ENCODE measurements at regions not wholly inside any gene's neighbourhood (a gene's known extent, or its start where the extent isn't known, plus 50 kb on each side); places are given as distances from the start of the nearest gene placed in this dataset.

GRCh38 chr10:28954211-28954610 is 276.9 kb downstream of the BAMBI start:
- H3K27ac Mint-ChIP-seq = no peak overlapping the region

GRCh38 chr10:28958468-28958867 is 281.1 kb downstream of the BAMBI start:
- no peaks in the 10 kb centered on the region for H3K36me3 Mint-ChIP-seq
- no peak overlapping the region for H3K27ac Mint-ChIP-seq

More at GRCh38 chr10:28954211-28954610, 276.9 kb downstream of the BAMBI start:
- peaks cover 22% of the 10 kb centered on the region for H3K27me3 Mint-ChIP-seq
- H3K4me1 Mint-ChIP-seq = no peaks in the 10 kb centered on the region
- H3K4me3 Mint-ChIP-seq = no peak overlapping the region
- H3K9me3 Mint-ChIP-seq = peaks cover 6% of the 10 kb centered on the region
- no peaks in the 10 kb centered on the region for H3K36me3 Mint-ChIP-seq

GRCh38 chr10:28959850-28960501 is 282.7 kb downstream of the BAMBI start:
- Mint-ChIP-seq H3K27me3 (peaks cover 3% of the 10 kb centered on the region), H3K27ac (no peak overlapping the region), H3K4me3 (no peak overlapping the region), H3K36me3 (no peaks in the 10 kb centered on the region), H3K4me1 (no peaks in the 10 kb centered on the region), H3K9me3 (peaks cover 6% of the 10 kb centered on the region)

More at GRCh38 chr10:28958468-28958867, 281.1 kb downstream of the BAMBI start:
- H3K9me3 Mint-ChIP-seq = peaks cover 6% of the 10 kb centered on the region
- H3K4me3 Mint-ChIP-seq = no peak overlapping the region
- H3K4me1 Mint-ChIP-seq = no peaks in the 10 kb centered on the region
- peaks cover 6% of the 10 kb centered on the region for H3K27me3 Mint-ChIP-seq

GRCh38 chr10:28962768-28963167 is 285.4 kb downstream of the BAMBI start:
- Mint-ChIP-seq H3K27me3 (peaks cover under 1% of the 10 kb centered on the region), H3K9me3 (peaks cover 2% of the 10 kb centered on the region), H3K36me3 (no peaks in the 10 kb centered on the region), H3K27ac (no peak overlapping the region), H3K4me1 (no peaks in the 10 kb centered on the region), H3K4me3 (no peak overlapping the region)

- H3K4me3 Mint-ChIP-seq = no peak overlapping the region
- no peak overlapping the region for H3K27ac Mint-ChIP-seq
- H3K36me3 Mint-ChIP-seq = no peaks in the 10 kb centered on the region
- H3K27me3 Mint-ChIP-seq = no peaks in the 10 kb centered on the region
- no peaks in the 10 kb centered on the region for H3K9me3 Mint-ChIP-seq
- H3K4me1 Mint-ChIP-seq = no peaks in the 10 kb centered on the region
Observed at GRCh38 chr10:28963539-28964221, 286.4 kb downstream of the BAMBI start.

- Mint-ChIP-seq H3K36me3 (no peaks in the 10 kb centered on the region), H3K27ac (no peak overlapping the region), H3K27me3 (no peaks in the 10 kb centered on the region), H3K4me3 (no peak overlapping the region), H3K9me3 (no peaks in the 10 kb centered on the region), H3K4me1 (no peaks in the 10 kb centered on the region)
Observed at GRCh38 chr10:28965937-28966336, 288.6 kb downstream of the BAMBI start.

GRCh38 chr10:28967031-28967430 is 289.7 kb downstream of the BAMBI start:
- H3K36me3 Mint-ChIP-seq = no peaks in the 10 kb centered on the region
- H3K9me3 Mint-ChIP-seq = no peaks in the 10 kb centered on the region
- no peak overlapping the region for H3K27ac Mint-ChIP-seq
- H3K4me1 Mint-ChIP-seq = no peaks in the 10 kb centered on the region
- H3K4me3 Mint-ChIP-seq = no peak overlapping the region
- no peaks in the 10 kb centered on the region for H3K27me3 Mint-ChIP-seq

GRCh38 chr10:28969413-28969812 is 292.1 kb downstream of the BAMBI start:
- H3K27me3 Mint-ChIP-seq = no peaks in the 10 kb centered on the region
- H3K4me3 Mint-ChIP-seq = no peak overlapping the region
- no peaks in the 10 kb centered on the region for H3K9me3 Mint-ChIP-seq
- no peaks in the 10 kb centered on the region for H3K4me1 Mint-ChIP-seq
- H3K27ac Mint-ChIP-seq = no peak overlapping the region
- H3K36me3 Mint-ChIP-seq = no peaks in the 10 kb centered on the region

- Mint-ChIP-seq H3K36me3 (no peaks in the 10 kb centered on the region), H3K4me1 (no peaks in the 10 kb centered on the region), H3K27ac (no peak overlapping the region), H3K4me3 (no peak overlapping the region), H3K27me3 (no peaks in the 10 kb centered on the region), H3K9me3 (no peaks in the 10 kb centered on the region)
Observed at GRCh38 chr10:28970231-28970630, 292.9 kb downstream of the BAMBI start.

- H3K4me3 Mint-ChIP-seq = no peak overlapping the region
- no peaks in the 10 kb centered on the region for H3K27me3 Mint-ChIP-seq
- no peak overlapping the region for H3K27ac Mint-ChIP-seq
- H3K4me1 Mint-ChIP-seq = no peaks in the 10 kb centered on the region
- no peaks in the 10 kb centered on the region for H3K36me3 Mint-ChIP-seq
- no peaks in the 10 kb centered on the region for H3K9me3 Mint-ChIP-seq
Observed at GRCh38 chr10:28971255-28971654, 293.9 kb downstream of the BAMBI start.

- no peaks in the 10 kb centered on the region for H3K4me1 Mint-ChIP-seq
- no peaks in the 10 kb centered on the region for H3K9me3 Mint-ChIP-seq
- no peak overlapping the region for H3K27ac Mint-ChIP-seq
- no peaks in the 10 kb centered on the region for H3K36me3 Mint-ChIP-seq
- no peak overlapping the region for H3K4me3 Mint-ChIP-seq
- no peaks in the 10 kb centered on the region for H3K27me3 Mint-ChIP-seq
Observed at GRCh38 chr10:28971764-28972163, 294.4 kb downstream of the BAMBI start.

GRCh38 chr10:28973309-28973972 is 296.1 kb downstream of the BAMBI start:
- Mint-ChIP-seq H3K27me3 (peaks cover 5% of the 10 kb centered on the region), H3K4me1 (no peaks in the 10 kb centered on the region), H3K9me3 (no peaks in the 10 kb centered on the region), H3K27ac (no peak overlapping the region), H3K4me3 (no peak overlapping the region), H3K36me3 (no peaks in the 10 kb centered on the region)

GRCh38 chr10:28975891-28976531 is 298.7 kb downstream of the BAMBI start:
- no peaks in the 10 kb centered on the region for H3K9me3 Mint-ChIP-seq
- H3K4me3 Mint-ChIP-seq = no peak overlapping the region
- no peak overlapping the region for H3K27ac Mint-ChIP-seq
- H3K4me1 Mint-ChIP-seq = no peaks in the 10 kb centered on the region
- peaks cover 10% of the 10 kb centered on the region for H3K27me3 Mint-ChIP-seq
- no peaks in the 10 kb centered on the region for H3K36me3 Mint-ChIP-seq

GRCh38 chr10:28977518-28977917 is 300.2 kb downstream of the BAMBI start:
- Mint-ChIP-seq H3K27me3 (peaks cover 12% of the 10 kb centered on the region), H3K9me3 (no peaks in the 10 kb centered on the region), H3K4me3 (no peak overlapping the region), H3K36me3 (no peaks in the 10 kb centered on the region), H3K4me1 (no peaks in the 10 kb centered on the region), H3K27ac (no peak overlapping the region)

- H3K4me1 Mint-ChIP-seq = no peaks in the 10 kb centered on the region
- peaks cover 13% of the 10 kb centered on the region for H3K27me3 Mint-ChIP-seq
- no peaks in the 10 kb centered on the region for H3K9me3 Mint-ChIP-seq
- H3K27ac Mint-ChIP-seq = no peak overlapping the region
- no peak overlapping the region for H3K4me3 Mint-ChIP-seq
- no peaks in the 10 kb centered on the region for H3K36me3 Mint-ChIP-seq
Observed at GRCh38 chr10:28980264-28980663, 302.9 kb downstream of the BAMBI start.

GRCh38 chr10:28981007-28981406 is 303.7 kb downstream of the BAMBI start:
- Mint-ChIP-seq H3K27me3 (peaks cover 13% of the 10 kb centered on the region), H3K4me1 (no peaks in the 10 kb centered on the region), H3K9me3 (no peaks in the 10 kb centered on the region), H3K4me3 (no peak overlapping the region), H3K36me3 (no peaks in the 10 kb centered on the region), H3K27ac (no peak overlapping the region)
